Vagina (tissue), 2 donors: ENCODE measurements at regions not wholly inside any gene's neighbourhood (a gene's known extent, or its start where the extent isn't known, plus 50 kb on each side); places are given as distances from the start of the nearest gene placed in this dataset.
"Not testable (repeated sequence)": the region's sequence is repeated elsewhere in the genome, so short reads cannot be mapped to it uniquely, and the experiment has no call there.

Source experiments
- POLR2A ChIP-seq, 2 donors: fragments of 450-650 bp; IDR thresholded peaks; one replicate each; pipeline ENCODE4 v1.6.1; 2017; ENCODE audit warnings: antibody characterized with exemption in 2 of 2, mild to moderate bottlenecking in 2 of 2, moderate library complexity in 2 of 2
- TF ChIP-seq, protein P1 (sequence below), 3 experiments: fragments of 450-650 bp in 2 of 3; fragments of 200-600 bp in 1 of 3; sonication (generic) in 1 of 3; IDR thresholded peaks; one replicate each; pipeline ENCODE4 v1.5.1; 2017 to 2019; ENCODE audit warnings: antibody characterized with exemption in 3 of 3, mild to moderate bottlenecking in 2 of 3, moderate library complexity in 2 of 3

DNA sequence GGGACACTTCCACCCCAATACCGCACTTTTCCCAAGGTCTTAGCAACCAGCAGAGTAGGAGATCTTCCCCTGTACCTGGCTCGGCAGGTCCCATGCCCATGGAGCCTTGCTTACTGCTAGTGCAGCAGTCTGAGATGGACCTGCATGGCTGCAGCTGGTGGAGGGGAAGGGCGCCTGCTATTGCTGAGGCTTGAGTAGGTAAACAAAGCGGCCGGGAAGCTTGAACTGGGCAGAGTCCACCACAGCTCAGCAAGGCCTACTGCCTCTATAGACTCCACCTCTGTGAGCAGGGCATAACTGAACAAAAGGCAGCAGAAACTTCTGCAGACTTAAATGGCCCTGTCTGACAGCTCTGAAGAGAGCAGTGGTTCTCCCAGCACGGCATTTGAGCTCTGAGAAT is 90.4 kb upstream of the ADAMTS18 start:
- TF ChIP-seq, protein P1, sequence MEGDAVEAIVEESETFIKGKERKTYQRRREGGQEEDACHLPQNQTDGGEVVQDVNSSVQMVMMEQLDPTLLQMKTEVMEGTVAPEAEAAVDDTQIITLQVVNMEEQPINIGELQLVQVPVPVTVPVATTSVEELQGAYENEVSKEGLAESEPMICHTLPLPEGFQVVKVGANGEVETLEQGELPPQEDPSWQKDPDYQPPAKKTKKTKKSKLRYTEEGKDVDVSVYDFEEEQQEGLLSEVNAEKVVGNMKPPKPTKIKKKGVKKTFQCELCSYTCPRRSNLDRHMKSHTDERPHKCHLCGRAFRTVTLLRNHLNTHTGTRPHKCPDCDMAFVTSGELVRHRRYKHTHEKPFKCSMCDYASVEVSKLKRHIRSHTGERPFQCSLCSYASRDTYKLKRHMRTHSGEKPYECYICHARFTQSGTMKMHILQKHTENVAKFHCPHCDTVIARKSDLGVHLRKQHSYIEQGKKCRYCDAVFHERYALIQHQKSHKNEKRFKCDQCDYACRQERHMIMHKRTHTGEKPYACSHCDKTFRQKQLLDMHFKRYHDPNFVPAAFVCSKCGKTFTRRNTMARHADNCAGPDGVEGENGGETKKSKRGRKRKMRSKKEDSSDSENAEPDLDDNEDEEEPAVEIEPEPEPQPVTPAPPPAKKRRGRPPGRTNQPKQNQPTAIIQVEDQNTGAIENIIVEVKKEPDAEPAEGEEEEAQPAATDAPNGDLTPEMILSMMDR (IDR thresholded peaks at IDR 0.05) = not testable (repeated sequence)
- not testable (repeated sequence) for TF ChIP-seq POLR2A (IDR thresholded peaks at IDR 0.05)
